GM12878 (cell line): ENCODE measurements at regions not wholly inside any gene's neighbourhood (a gene's known extent, or its start where the extent isn't known, plus 50 kb on each side); places are given as distances from the start of the nearest gene placed in this dataset.

Source experiments
- ATAC-seq: fragments of 200-7000 bp; cut with Tn5 transposase; 3 replicates; pipeline ENCODE4 v1.9.1; 2020; ENCODE audit warnings: mild to moderate bottlenecking, moderate library complexity
- BruUV-seq: library from RNA; stranded (reverse); fragments of 400-500 nt; replicated peaks from 2 replicates; lab custom pipeline; 2021; lab: Mats Ljungman, UMichigan
- CTCF ChIA-PET: fragments of 300-600 bp; sonication (Branson Sonifier 250); formaldehyde crosslinking; extraction: SDS; loops from one replicate; lab custom pipeline; 2021; ENCODE audit warnings: inconsistent platforms; lab: Yijun Ruan, JAX
- POLR2A ChIA-PET: fragments of 350-600 bp; formaldehyde crosslinking; extraction: SDS; loops from one replicate; lab custom pipeline; 2021; ENCODE audit warnings: inconsistent platforms; lab: Charles Lee
- RAD21 ChIA-PET: fragments of 300-600 bp; sonication (Branson Sonifier 250); formaldehyde crosslinking; loops from one replicate; lab custom pipeline; 2023; ENCODE audit warnings: antibody characterized with exemption; ENCODE audit not compliant: unreplicated experiment; lab: Charles Lee
- SMC1A ChIA-PET: fragments of 300-600 bp; sonication (Branson Sonifier 250); formaldehyde crosslinking; loops from one replicate; lab custom pipeline; 2023; ENCODE audit not compliant: unreplicated experiment, uncharacterized antibody; lab: Charles Lee
- DNase-seq: peaks from one replicate; pipeline ENCODE4 v3.0.0-alpha.2; 2011; ENCODE audit warnings: low read depth, low spot score
- FAIRE-seq: peaks from 3 replicates; lab custom pipeline; 2011; peaks lifted over from hg19 to GRCh38; lab: Jason Lieb, UNC
- H2AFZ ChIP-seq: 2 replicates; pipeline ENCODE4 v1.6.0; 2011; ENCODE audit warnings: low read depth, low read length, control low read depth; ENCODE audit not compliant: control insufficient read depth
- H3K27ac ChIP-seq: 2 replicates; pipeline ENCODE4 v1.5.1; 2011; ENCODE audit warnings: control low read depth; ENCODE audit not compliant: control insufficient read depth, insufficient read depth
- H3K27me3 ChIP-seq, 2 experiments: replicated peaks in 1 of 2; 2 replicates each; pipeline versions ENCODE4 v1.6.0 to v1.6.1; 2011; ENCODE audit warnings: low read length in 1 of 2; ENCODE audit not compliant: control insufficient read depth in 2 of 2, insufficient read depth in 2 of 2
- H3K36me3 ChIP-seq, 2 experiments: 2 replicates each; pipeline ENCODE4 v1.5.1; 2011; ENCODE audit warnings: low read length in 1 of 2; ENCODE audit not compliant: control insufficient read depth in 2 of 2, insufficient read depth in 2 of 2
- H3K4me1 ChIP-seq: 2 replicates; pipeline ENCODE4 v1.6.1; 2011; ENCODE audit warnings: mild to moderate bottlenecking, low read length, moderate library complexity, mixed read lengths; ENCODE audit not compliant: control insufficient read depth, insufficient read depth
- H3K4me2 ChIP-seq: 2 replicates; pipeline ENCODE4 v1.6.0; 2011; ENCODE audit warnings: control low read depth; ENCODE audit not compliant: control insufficient read depth, insufficient read depth
- H3K4me3 ChIP-seq: fragments of 200-600 bp; sonication (generic); 2 replicates; pipeline ENCODE4 v1.5.1; 2016
- H3K79me2 ChIP-seq: 2 replicates; pipeline ENCODE4 v1.6.0; 2011; ENCODE audit warnings: low read length; ENCODE audit not compliant: control insufficient read depth, insufficient read depth
- H3K9ac ChIP-seq: 2 replicates; pipeline ENCODE4 v1.8.0; 2011; ENCODE audit warnings: low read length, control low read depth, mixed read lengths; ENCODE audit not compliant: control insufficient read depth, insufficient read depth
- H3K9me3 ChIP-seq: replicated peaks from 3 replicates; pipeline ENCODE4 v1.5.1; 2011; ENCODE audit warnings: mild to moderate bottlenecking, low read length; ENCODE audit not compliant: control insufficient read depth, insufficient read depth
- H4K20me1 ChIP-seq: 2 replicates; pipeline ENCODE4 v1.6.0; 2011; ENCODE audit not compliant: control insufficient read depth, insufficient read depth
- BHLHE40 ChIP-seq, 2 experiments: fragments of 450-650 bp in 1 of 2; IDR thresholded peaks; 2 replicates each; pipeline ENCODE4 v1.6.1; 2011 to 2017; ENCODE audit warnings: low read depth in 2 of 2, borderline replicate concordance in 1 of 2, improper control_type of control experiment in 1 of 2, low read length in 1 of 2, mild to moderate bottlenecking in 1 of 2
- CBX5 ChIP-seq: sonication (generic); IDR thresholded peaks from 2 replicates; pipeline ENCODE4 v1.6.1; 2016; ENCODE audit warnings: low read depth, moderate library complexity, mild to moderate bottlenecking, inconsistent platforms
- CHD1 ChIP-seq: IDR thresholded peaks from 2 replicates; pipeline ENCODE4 v1.6.1; 2012; ENCODE audit warnings: low read depth, low read length, improper control_type of control experiment
- FOXK2 ChIP-seq: fragments of 450-650 bp; IDR thresholded peaks from 2 replicates; pipeline ENCODE4 v1.6.1; 2017; ENCODE audit warnings: mild to moderate bottlenecking, moderate library complexity
- GABPA ChIP-seq: IDR thresholded peaks from 2 replicates; pipeline ENCODE4 v1.6.1; 2014; ENCODE audit warnings: antibody characterized with exemption, low read depth, mild to moderate bottlenecking, inconsistent platforms
- HDAC6 ChIP-seq: fragments of 200-600 bp; sonication (generic); IDR thresholded peaks from one replicate; pipeline ENCODE4 v1.8.0; 2017; ENCODE audit warnings: antibody characterized with exemption; ENCODE audit not compliant: unreplicated experiment
- MTA2 ChIP-seq: fragments of 450-650 bp; IDR thresholded peaks from 2 replicates; pipeline ENCODE4 v1.6.1; 2016; ENCODE audit warnings: low read depth, mild to moderate bottlenecking, moderate library complexity
- PAX8 ChIP-seq: fragments of 450-650 bp; IDR thresholded peaks from 2 replicates; pipeline ENCODE4 v1.6.1; 2017; ENCODE audit warnings: mild to moderate bottlenecking, moderate library complexity
- POU2F2 ChIP-seq: IDR thresholded peaks from 3 replicates; pipeline ENCODE4 v1.6.1; 2011; ENCODE audit warnings: low read depth, mild to moderate bottlenecking, low read length, borderline replicate concordance
- SREBF1 ChIP-seq: IDR thresholded peaks from 2 replicates; pipeline ENCODE4 v1.6.1; 2012; ENCODE audit warnings: mild to moderate bottlenecking, low read length
- TCF3 ChIP-seq: IDR thresholded peaks from 2 replicates; pipeline ENCODE4 v1.6.1; 2012; ENCODE audit warnings: low read depth, mild to moderate bottlenecking, low read length, borderline replicate concordance; ENCODE audit not compliant: insufficient read depth
- ZBTB33 ChIP-seq: fragments of 450-650 bp; IDR thresholded peaks from 2 replicates; pipeline ENCODE4 v1.6.1; 2017; ENCODE audit warnings: mild to moderate bottlenecking
- ZNF592 ChIP-seq: fragments of 450-650 bp; IDR thresholded peaks from 2 replicates; pipeline ENCODE4 v1.6.1; 2017; ENCODE audit warnings: mild to moderate bottlenecking, moderate library complexity
- WGBS: methylation state at CpG from one replicate; pipeline ENCODE4 v1.1.6; 2016; ENCODE audit warnings: low lambda C conversion rate; ENCODE audit not compliant: insufficient replicate concordance, insufficient coverage; ENCODE audit errors: missing lambda C conversion rate; 5-methylcytosine and 5-hydroxymethylcytosine counted together
- in situ Hi-C: fragments of 300-500 bp; cut with MboI; formaldehyde crosslinking; loops from 9 replicates; pipeline ENCODE4 v1.14.3; 2018; ENCODE audit warnings: mixed read lengths
- intact Hi-C: fragments of 100-400 bp; cut with micrococcal nuclease; formaldehyde crosslinking; loops from one replicate; pipeline ENCODE4 v1.14.2; 2022; ENCODE audit not compliant: unreplicated experiment
- TF ChIP-seq, protein P1 (sequence below): fragments of 450-650 bp; IDR thresholded peaks from 2 replicates; pipeline ENCODE4 v1.6.1; 2016; ENCODE audit warnings: mild to moderate bottlenecking, moderate library complexity, borderline replicate concordance

- TF ChIP-seq ZNF592 (no peak), TCF3 (no peak)
These were observed 159.8 kb upstream of the RADX start (continued) for GRCh38 chrX:106451933-106452332.

DNA sequence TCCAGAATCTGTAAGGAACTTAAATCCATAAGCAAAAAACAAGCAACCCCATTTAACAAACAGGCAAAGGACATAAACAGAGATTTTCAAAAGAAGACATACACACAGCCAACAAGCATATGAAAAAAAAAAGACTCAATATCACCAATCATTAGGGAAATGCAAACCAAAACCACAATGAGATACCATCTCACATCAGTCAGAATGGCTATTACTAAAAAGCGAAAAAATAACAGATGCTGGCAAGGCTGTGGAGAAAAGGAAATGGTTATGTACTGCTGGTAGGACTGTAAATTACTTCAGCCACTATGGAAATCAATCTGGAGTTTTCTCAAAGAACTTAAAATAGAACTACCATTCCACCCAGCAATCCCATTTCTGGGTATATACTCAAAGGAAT, 156.8 kb upstream of the RADX start:
- Histone ChIP-seq H3K9me3 (no peaks in the 10 kb centered on the region), H3K27me3 (no peaks in the 10 kb centered on the region), H3K9ac (no peak overlapping the region), H3K4me3 (no peak overlapping the region), H3K27ac (no peak overlapping the region), H3K36me3 (no peaks in the 10 kb centered on the region), H3K4me1 (no peaks in the 10 kb centered on the region), H4K20me1 (no peaks in the 10 kb centered on the region), H3K4me2 (no peak overlapping the region), H3K79me2 (no peaks in the 10 kb centered on the region), H2AFZ (no peak overlapping the region)
- intact Hi-C loops, result no loop called here
- WGBS, result 9% methylated on average over 1 of the region's 1 CpG
- ChIA-PET RAD21 (no interaction called here), POLR2A (no interaction called here), CTCF (no interaction called here), SMC1A (no interaction called here)
- FAIRE-seq (no peak), ATAC-seq (no peak), DNase-seq (no peak)
- no TSS peak for BruUV-seq
- in situ Hi-C loops, result no loop called here
- TF ChIP-seq, protein P1, sequence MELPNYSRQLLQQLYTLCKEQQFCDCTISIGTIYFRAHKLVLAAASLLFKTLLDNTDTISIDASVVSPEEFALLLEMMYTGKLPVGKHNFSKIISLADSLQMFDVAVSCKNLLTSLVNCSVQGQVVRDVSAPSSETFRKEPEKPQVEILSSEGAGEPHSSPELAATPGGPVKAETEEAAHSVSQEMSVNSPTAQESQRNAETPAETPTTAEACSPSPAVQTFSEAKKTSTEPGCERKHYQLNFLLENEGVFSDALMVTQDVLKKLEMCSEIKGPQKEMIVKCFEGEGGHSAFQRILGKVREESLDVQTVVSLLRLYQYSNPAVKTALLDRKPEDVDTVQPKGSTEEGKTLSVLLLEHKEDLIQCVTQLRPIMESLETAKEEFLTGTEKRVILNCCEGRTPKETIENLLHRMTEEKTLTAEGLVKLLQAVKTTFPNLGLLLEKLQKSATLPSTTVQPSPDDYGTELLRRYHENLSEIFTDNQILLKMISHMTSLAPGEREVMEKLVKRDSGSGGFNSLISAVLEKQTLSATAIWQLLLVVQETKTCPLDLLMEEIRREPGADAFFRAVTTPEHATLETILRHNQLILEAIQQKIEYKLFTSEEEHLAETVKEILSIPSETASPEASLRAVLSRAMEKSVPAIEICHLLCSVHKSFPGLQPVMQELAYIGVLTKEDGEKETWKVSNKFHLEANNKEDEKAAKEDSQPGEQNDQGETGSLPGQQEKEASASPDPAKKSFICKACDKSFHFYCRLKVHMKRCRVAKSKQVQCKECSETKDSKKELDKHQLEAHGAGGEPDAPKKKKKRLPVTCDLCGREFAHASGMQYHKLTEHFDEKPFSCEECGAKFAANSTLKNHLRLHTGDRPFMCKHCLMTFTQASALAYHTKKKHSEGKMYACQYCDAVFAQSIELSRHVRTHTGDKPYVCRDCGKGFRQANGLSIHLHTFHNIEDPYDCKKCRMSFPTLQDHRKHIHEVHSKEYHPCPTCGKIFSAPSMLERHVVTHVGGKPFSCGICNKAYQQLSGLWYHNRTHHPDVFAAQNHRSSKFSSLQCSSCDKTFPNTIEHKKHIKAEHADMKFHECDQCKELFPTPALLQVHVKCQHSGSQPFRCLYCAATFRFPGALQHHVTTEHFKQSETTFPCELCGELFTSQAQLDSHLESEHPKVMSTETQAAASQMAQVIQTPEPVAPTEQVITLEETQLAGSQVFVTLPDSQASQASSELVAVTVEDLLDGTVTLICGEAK, result no peak
- TF ChIP-seq ZBTB33, result no peak
- TF ChIP-seq MTA2, result no peak
- no peak for TF ChIP-seq BHLHE40 (IDR thresholded peaks at IDR 0.05; ENCODE audit: borderline replicate concordance in 1 of 2, low read depth in 2 of 2, low read length in 1 of 2)
- TF ChIP-seq CBX5, result no peak
- no peak for TF ChIP-seq POU2F2
- TF ChIP-seq CHD1, result no peak
- no peak for TF ChIP-seq FOXK2
- no peak for TF ChIP-seq TCF3
- no peak for TF ChIP-seq PAX8
- no peak for TF ChIP-seq SREBF1
- no peak for TF ChIP-seq HDAC6
- no peak for TF ChIP-seq GABPA
